GM11168 (cell line): ENCODE measurements at regions not wholly inside any gene's neighbourhood (a gene's known extent, or its start where the extent isn't known, plus 50 kb on each side); places are given as distances from the start of the nearest gene placed in this dataset.

Source experiments
- in situ Hi-C: fragments of 300-500 bp; cut with MboI; formaldehyde crosslinking; loops from one replicate; pipeline ENCODE4 v1.12.0; 2022; ENCODE audit warnings: low sequenced_read_pairs; ENCODE audit not compliant: unreplicated experiment

- in situ Hi-C loops = no loop called here
Measured at GRCh38 chr13:90532861-90533492, 814.5 kb upstream of the MIR17HG start.

- in situ Hi-C loops = no loop called here
Measured at GRCh38 chr13:90533866-90534265, 813.6 kb upstream of the MIR17HG start.

GRCh38 chr13:90534617-90535370 is 812.7 kb upstream of the MIR17HG start:
- in situ Hi-C loops = no loop called here

- in situ Hi-C loops = no loop called here
Measured at GRCh38 chr13:90535421-90535820, 812.1 kb upstream of the MIR17HG start.

GRCh38 chr13:90538063-90538462 is 809.4 kb upstream of the MIR17HG start:
- in situ Hi-C loops = no loop called here

- in situ Hi-C loops = no loop called here
Measured at GRCh38 chr13:90541346-90541745, 806.1 kb upstream of the MIR17HG start.

- in situ Hi-C loops = no loop called here
Measured at GRCh38 chr13:90542959-90543505, 804.5 kb upstream of the MIR17HG start.

- in situ Hi-C loops = no loop called here
Measured at GRCh38 chr13:90545070-90545840, 802.2 kb upstream of the MIR17HG start.

GRCh38 chr13:90547272-90547790 is 800.2 kb upstream of the MIR17HG start:
- in situ Hi-C loops = no loop called here

GRCh38 chr13:90551253-90551652 is 796.2 kb upstream of the MIR17HG start:
- in situ Hi-C loops = no loop called here

- in situ Hi-C loops = no loop called here
Measured at GRCh38 chr13:90552702-90553101, 794.8 kb upstream of the MIR17HG start.

GRCh38 chr13:90553159-90553558 is 794.3 kb upstream of the MIR17HG start:
- in situ Hi-C loops = no loop called here

GRCh38 chr13:90557626-90558025 is 789.9 kb upstream of the MIR17HG start:
- in situ Hi-C loops = no loop called here

GRCh38 chr13:90562443-90562842 is 785.0 kb upstream of the MIR17HG start:
- in situ Hi-C loops = no loop called here

- in situ Hi-C loops = no loop called here
Measured at GRCh38 chr13:90564096-90564495, 783.4 kb upstream of the MIR17HG start.

- in situ Hi-C loops = no loop called here
Measured at GRCh38 chr13:90564566-90564965, 782.9 kb upstream of the MIR17HG start.

- in situ Hi-C loops = no loop called here
Measured at GRCh38 chr13:90565985-90566713, 781.3 kb upstream of the MIR17HG start.

GRCh38 chr13:90568165-90568564 is 779.3 kb upstream of the MIR17HG start:
- in situ Hi-C loops = no loop called here

- in situ Hi-C loops = no loop called here
Measured at GRCh38 chr13:90576067-90576466, 771.4 kb upstream of the MIR17HG start.

- in situ Hi-C loops = no loop called here
Measured at GRCh38 chr13:90577726-90578125, 769.8 kb upstream of the MIR17HG start.
